Stimulated activated CD4-positive, alpha-beta T cell treated with anti-CD3 and anti-CD28 coated beads, Interleukin-12 subunit alpha, Interleukin-12 subunit beta, amount 100 ng/mL, for 4 hours (primary cell): ENCODE measurements at regions not wholly inside any gene's neighbourhood (a gene's known extent, or its start where the extent isn't known, plus 50 kb on each side); places are given as distances from the start of the nearest gene placed in this dataset.
"Not testable (repeated sequence)": the region's sequence is repeated elsewhere in the genome, so short reads cannot be mapped to it uniquely, and the experiment has no call there.

ENCODE experiments used
- DNase-seq: peaks from one replicate; pipeline ENCODE4 v3.0.0-alpha.2; 2020

DNA sequence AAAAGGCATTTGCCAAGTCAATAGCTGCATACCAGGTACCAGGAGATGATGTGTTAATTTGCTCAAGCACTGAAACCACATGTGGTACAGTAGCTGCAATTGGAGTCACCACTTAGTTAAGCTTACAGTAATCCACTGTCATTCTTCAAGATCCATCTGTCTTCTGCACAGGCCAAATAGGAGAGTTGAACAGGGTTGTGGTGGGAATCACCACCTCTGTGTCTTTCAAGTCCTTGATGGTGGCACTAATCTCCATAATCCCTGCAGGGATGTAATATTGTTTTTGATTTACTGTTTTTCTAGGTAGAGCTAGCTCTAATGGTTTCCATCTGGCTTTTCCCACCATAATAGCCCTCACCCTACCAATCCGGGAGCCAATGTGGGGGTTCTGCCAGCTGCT is 91.9 kb downstream of the FCRL5 start:
- DNase-seq = no peak

DNA sequence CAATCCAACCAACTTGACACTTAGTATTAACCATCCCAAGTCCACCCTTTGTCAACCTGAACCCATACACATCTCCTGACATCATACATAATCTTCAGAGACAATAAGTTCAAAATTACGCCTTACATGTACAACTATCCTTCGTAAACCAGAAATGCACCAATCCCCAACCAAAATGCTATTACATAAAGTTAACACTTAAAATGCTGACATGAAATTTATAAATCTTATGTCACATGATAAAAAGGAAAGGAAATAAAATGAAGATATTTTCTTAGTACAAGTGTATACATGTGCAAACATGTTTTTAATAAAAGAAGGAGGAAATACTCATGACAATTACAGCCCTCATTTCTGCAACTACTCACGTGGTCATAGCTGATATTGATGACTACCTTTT is 95.0 kb downstream of the FCRL5 start:
- DNase-seq = no peak

DNA sequence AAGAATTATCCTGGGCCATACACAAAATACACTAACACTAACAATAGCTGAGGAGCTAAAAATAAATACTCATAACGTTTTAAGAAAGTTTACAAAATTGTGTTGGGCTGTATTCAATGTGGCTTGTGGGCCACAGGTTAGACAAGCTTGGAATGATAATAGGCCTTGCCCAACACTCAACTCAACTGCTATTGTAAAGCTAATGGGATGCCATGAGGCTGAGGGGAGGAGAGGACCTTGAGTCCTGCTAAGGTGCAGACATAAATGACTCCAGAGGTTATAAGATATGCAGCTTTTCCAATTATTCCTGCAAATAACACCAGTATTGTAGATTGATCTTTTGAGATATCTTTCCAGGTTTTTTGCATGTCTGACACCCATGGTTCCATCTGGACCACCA is 97.0 kb downstream of the FCRL5 start:
- no peak for DNase-seq

GRCh38 chr1:157450106-157450505 is 102.2 kb downstream of the FCRL5 start:
- DNase-seq = no peak

DNA sequence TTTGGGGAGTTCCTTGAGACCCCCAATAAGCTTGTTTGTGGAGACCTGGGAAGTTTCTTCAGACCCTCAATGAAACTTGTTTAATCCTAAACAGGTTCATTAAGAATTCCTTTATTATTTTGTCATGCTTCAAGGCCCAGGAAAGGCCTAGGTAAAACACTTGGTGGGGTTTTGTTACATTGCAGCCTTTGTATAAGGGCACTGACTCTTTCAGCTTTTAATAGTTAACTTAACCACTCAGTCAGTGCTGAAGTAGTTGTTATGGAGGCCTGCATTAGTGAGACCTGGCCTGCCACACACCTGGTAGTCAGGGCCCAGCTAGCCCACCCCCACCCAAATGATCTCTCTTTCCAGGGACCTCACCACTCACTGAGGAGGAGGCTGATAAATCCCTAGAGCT is 103.7 kb downstream of the FCRL5 start:
- no peak for DNase-seq

- not testable (repeated sequence) for DNase-seq
Observed at GRCh38 chr1:157446356-157446755, 106.0 kb downstream of the FCRL5 start.

DNA sequence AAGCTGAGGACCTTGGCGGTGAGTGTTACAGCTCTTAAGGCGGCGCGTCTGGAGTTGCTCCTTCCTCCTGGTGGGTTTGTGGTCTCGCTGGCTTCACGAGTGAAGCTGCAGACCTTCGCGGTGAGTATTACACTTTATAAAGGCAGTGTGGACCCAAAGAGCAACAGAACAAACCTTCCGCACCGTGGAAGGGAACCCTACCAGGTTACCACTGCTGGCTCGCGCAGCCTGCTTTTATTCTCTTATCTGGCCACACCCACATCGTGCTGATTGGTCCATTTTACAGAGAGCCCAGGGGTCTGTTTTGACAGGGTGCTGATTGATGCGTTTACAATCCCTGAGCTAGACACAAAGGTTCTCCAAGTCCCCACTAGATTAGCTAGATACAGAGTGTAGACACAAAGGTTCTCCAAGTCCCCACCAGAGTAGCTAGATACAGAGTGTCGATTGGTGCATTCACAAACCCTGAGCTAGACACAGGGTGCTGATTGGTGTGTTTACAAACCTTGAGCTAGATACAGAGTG is 106.6 kb downstream of the FCRL5 start:
- not testable (repeated sequence) for DNase-seq

- no peak for DNase-seq
Observed at GRCh38 chr1:157442065-157442464, 110.2 kb downstream of the FCRL5 start.

DNA sequence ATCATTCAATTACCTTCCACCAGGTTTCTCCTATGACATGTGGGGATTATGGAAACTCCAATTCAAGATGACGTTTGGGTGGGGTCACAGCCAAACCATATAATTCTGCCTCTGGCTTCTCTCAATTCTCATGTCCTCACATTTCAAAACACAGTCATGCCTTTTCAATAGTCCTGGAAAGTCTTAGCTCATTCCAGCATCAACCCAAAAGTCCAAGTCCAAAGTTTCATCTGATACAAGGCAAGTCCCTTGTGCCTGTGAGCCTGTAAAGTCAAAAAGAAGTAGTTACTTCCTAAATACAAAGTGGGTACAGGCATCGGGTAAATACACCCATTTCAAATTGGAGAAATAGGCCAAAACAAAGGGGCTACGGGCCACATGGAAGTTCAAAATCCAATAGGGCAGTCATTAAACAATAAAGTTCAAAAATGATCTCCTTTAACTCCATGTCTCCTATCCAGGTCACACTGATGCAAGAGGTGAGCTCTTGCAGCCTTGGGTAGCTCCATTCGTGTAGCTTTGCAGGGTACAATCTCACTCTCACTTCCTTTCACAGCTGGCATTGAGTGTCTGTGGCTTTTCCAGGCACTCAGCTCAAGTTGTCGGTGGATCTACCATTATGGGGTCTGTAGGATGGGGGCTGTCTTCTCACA is 112.9 kb downstream of the FCRL5 start:
- no peak for DNase-seq

DNA sequence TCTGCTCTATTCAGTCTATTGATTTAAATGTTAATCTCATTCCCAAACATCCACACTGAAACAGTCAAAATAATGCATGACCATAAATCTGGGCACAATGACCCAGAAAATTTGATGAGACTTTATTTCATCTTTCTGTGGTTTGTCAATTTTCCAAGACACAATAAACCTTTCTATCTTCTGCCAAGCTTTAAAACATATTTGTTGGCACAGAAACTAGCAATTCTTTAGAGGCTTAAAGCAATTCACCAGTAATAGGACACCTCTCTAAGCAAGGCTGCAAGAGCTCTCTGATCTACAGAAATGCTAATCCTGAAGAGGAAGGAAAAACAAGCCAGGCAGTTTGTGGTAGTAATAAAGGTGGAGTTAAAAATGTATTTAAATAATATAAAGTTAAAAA is 113.7 kb downstream of the FCRL5 start:
- no peak for DNase-seq

GRCh38 chr1:157438146-157438545 is 114.2 kb downstream of the FCRL5 start:
- DNase-seq = no peak

GRCh38 chr1:157437296-157437695 is 115.0 kb downstream of the FCRL5 start:
- DNase-seq = no peak

DNA sequence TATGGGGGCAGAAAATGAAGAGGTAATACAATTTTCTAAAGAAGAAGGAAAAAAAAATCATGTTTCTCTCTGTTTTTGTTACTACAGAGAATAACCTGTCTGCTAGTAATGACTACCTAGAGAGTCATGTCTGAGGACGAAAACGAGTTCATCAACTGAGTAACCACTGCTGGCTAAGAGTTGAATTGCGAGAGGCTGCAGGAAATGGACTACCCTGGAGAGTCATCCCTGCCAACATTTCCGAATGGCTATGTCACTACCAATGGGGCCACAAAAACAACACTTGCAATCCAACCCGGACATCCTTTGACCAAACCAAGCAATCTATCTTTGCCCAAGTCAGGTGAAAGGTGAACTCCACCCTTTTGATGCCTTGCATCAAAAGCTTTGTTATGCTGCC is 120.6 kb downstream of the FCRL5 start:
- no peak for DNase-seq

GRCh38 chr1:157429601-157430240 is 122.6 kb downstream of the FCRL5 start:
- DNase-seq = no peak

GRCh38 chr1:157423764-157424163 is 128.6 kb downstream of the FCRL5 start:
- not testable (repeated sequence) for DNase-seq

GRCh38 chr1:157419845-157420542 is 132.3 kb downstream of the FCRL5 start:
- no peak for DNase-seq

GRCh38 chr1:157418659-157419058 is 133.7 kb downstream of the FCRL5 start:
- DNase-seq = no peak

DNA sequence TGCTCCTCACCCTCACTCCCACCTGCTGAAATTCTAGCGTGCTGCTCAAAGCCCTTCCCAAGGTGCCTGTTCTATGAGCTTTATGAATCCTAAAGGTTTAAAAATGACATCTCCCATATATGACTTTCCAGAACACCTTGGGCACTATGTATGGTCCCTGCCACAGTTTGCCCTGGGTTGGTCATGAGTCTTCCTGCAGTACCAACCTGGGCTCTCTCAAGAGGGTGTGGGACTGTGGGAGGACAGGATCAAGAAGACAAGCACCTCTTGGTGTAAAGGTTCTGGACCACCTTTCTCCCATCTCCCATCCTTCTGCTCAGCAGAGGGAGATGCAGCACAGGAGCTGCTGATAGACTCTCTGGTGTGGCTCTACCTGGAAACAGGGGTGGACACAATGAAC is 134.1 kb downstream of the FCRL5 start:
- no peak for DNase-seq

DNA sequence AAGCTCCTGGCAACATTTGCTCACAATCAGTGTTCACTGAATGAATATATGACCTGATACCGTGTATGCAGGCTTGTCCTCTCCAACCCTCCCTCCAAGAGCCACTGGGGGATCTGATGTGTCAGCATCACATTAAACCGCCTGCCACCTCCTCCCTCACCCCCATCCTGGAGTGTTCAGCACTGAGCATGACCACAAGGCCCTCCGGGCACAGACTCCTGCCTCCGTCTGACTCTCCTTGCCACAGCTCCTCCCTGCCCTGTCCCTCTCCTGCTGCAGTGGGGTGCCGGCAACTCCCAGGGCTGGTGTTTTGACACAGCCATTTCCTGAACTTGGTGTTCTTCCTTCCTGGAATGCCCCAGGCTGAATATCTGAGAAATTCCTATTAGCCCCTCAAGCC is 136.7 kb downstream of the FCRL5 start:
- DNase-seq = no peak

DNA sequence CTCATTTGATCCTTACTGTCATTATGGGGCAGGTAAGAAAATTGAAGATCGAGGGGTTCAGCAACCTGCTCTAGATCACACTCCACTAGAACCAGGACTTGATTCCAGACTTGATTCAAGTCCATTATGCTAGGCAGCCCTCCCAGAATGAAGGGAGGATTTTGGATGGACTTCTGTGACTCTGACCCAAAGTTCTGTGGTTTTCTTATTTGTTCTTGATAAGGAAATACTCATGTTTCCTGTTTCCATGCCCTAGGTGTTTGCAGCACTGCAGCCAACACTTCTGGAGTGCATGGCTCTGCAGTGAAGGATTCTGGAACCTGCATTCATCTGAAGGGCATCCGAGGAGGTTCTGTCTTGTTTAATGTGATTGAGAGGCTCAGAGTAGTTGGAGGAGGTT is 140.0 kb downstream of the FCRL5 start:
- no peak for DNase-seq

GRCh38 chr1:157411769-157412168 is 140.5 kb downstream of the FCRL5 start:
- DNase-seq = no peak

- no peak for DNase-seq
Observed at GRCh38 chr1:157411064-157411463, 141.3 kb downstream of the FCRL5 start.

- DNase-seq = no peak
Observed at GRCh38 chr1:157410457-157410856, 141.9 kb downstream of the FCRL5 start.

GRCh38 chr1:157409927-157410326 is 142.4 kb downstream of the FCRL5 start:
- DNase-seq = no peak
